ENCODE measurements at regions not wholly inside any gene's neighbourhood (a gene's known extent, or its start where the extent isn't known, plus 50 kb on each side); places are given as distances from the start of the nearest gene placed in this dataset.
"Not testable (repeated sequence)": the region's sequence is repeated elsewhere in the genome, so short reads cannot be mapped to it uniquely, and the experiment has no call there.

- not testable (repeated sequence) for H3K36me3 Mint-ChIP-seq; H3K4me1 Mint-ChIP-seq; H3K27me3 Mint-ChIP-seq; H3K27ac Mint-ChIP-seq; ATAC-seq (ENCODE audit: low read depth); H3K4me3 Mint-ChIP-seq; DNase-seq (ENCODE audit: low spot score in 2 of 2); H3K9me3 Mint-ChIP-seq
Observed at GRCh38 chr6:5873976-5874375, 132.7 kb downstream of the NRN1 start.

GRCh38 chr6:5871296-5871695, 135.4 kb downstream of the NRN1 start:
- H3K9me3 Mint-ChIP-seq = peaks cover 7% of the 10 kb centered on the region
- peaks cover 12% of the 10 kb centered on the region for H3K4me1 Mint-ChIP-seq
- no peak overlapping the region for H3K4me3 Mint-ChIP-seq
- peaks cover 5% of the 10 kb centered on the region for H3K36me3 Mint-ChIP-seq
- DNase-seq (ENCODE audit: low spot score in 2 of 2) (no peak), ATAC-seq (ENCODE audit: low read depth) (no peak)
- H3K27me3 Mint-ChIP-seq = peaks cover 1% of the 10 kb centered on the region
- no peak overlapping the region for H3K27ac Mint-ChIP-seq

GRCh38 chr6:5869676-5870075, 137.0 kb downstream of the NRN1 start:
- Mint-ChIP-seq H3K27ac (no peak overlapping the region), H3K36me3 (peaks cover 9% of the 10 kb centered on the region), H3K4me3 (no peak overlapping the region), H3K27me3 (peaks cover 1% of the 10 kb centered on the region), H3K9me3 (peaks cover 11% of the 10 kb centered on the region), H3K4me1 (peaks cover 18% of the 10 kb centered on the region)
- no peak for ATAC-seq (ENCODE audit: low read depth)
- no peak for DNase-seq (ENCODE audit: low spot score in 2 of 2)

GRCh38 chr6:5869261-5869660, 137.5 kb downstream of the NRN1 start:
- peaks cover 13% of the 10 kb centered on the region for H3K9me3 Mint-ChIP-seq
- no peak overlapping the region for H3K27ac Mint-ChIP-seq
- ATAC-seq (ENCODE audit: low read depth) = no peak
- peaks cover 1% of the 10 kb centered on the region for H3K27me3 Mint-ChIP-seq
- no peak for DNase-seq (ENCODE audit: low spot score in 2 of 2)
- H3K4me3 Mint-ChIP-seq = no peak overlapping the region
- H3K4me1 Mint-ChIP-seq = peaks cover 18% of the 10 kb centered on the region
- H3K36me3 Mint-ChIP-seq = peaks cover 9% of the 10 kb centered on the region

- Mint-ChIP-seq H3K27ac (peak overlapping the region; percentile 66), H3K4me1 (peaks cover 18% of the 10 kb centered on the region), H3K4me3 (peak overlapping the region; percentile 39), H3K27me3 (no peaks in the 10 kb centered on the region), H3K36me3 (peaks cover 6% of the 10 kb centered on the region), H3K9me3 (peaks cover 10% of the 10 kb centered on the region)
- ATAC-seq (ENCODE audit: low read depth) (no peak), DNase-seq (ENCODE audit: low spot score in 2 of 2) (no peak)
Observed at GRCh38 chr6:5866547-5867051, 140.1 kb downstream of the NRN1 start.

GRCh38 chr6:5865506-5866031, 141.2 kb downstream of the NRN1 start:
- Mint-ChIP-seq H3K27me3 (peaks cover 6% of the 10 kb centered on the region), H3K4me3 (no peak overlapping the region), H3K9me3 (peaks cover 10% of the 10 kb centered on the region), H3K36me3 (peaks cover 6% of the 10 kb centered on the region), H3K27ac (no peak overlapping the region), H3K4me1 (peaks cover 18% of the 10 kb centered on the region)
- no peak for DNase-seq (ENCODE audit: low spot score in 2 of 2)
- ATAC-seq (ENCODE audit: low read depth) = no peak

GRCh38 chr6:5860849-5861248, 145.9 kb downstream of the NRN1 start:
- H3K27ac Mint-ChIP-seq = no peak overlapping the region
- no peak overlapping the region for H3K4me3 Mint-ChIP-seq
- DNase-seq (ENCODE audit: low spot score in 2 of 2) = no peak
- H3K36me3 Mint-ChIP-seq = peaks cover 6% of the 10 kb centered on the region
- peaks cover 7% of the 10 kb centered on the region for H3K9me3 Mint-ChIP-seq
- ATAC-seq (ENCODE audit: low read depth) = no peak
- H3K27me3 Mint-ChIP-seq = peaks cover 16% of the 10 kb centered on the region
- peaks cover 5% of the 10 kb centered on the region for H3K4me1 Mint-ChIP-seq

GRCh38 chr6:5855787-5856470, 150.8 kb downstream of the NRN1 start:
- Mint-ChIP-seq H3K36me3 (no peaks in the 10 kb centered on the region), H3K9me3 (no peaks in the 10 kb centered on the region), H3K27me3 (peaks cover 13% of the 10 kb centered on the region), H3K4me3 (no peak overlapping the region), H3K4me1 (peaks cover 3% of the 10 kb centered on the region), H3K27ac (no peak overlapping the region)
- ATAC-seq (ENCODE audit: low read depth) = no peak
- DNase-seq (ENCODE audit: low spot score in 2 of 2) = no peak

- H3K36me3 Mint-ChIP-seq = no peaks in the 10 kb centered on the region
- DNase-seq (ENCODE audit: low spot score in 2 of 2) = no peak
- peaks cover 12% of the 10 kb centered on the region for H3K27me3 Mint-ChIP-seq
- no peak for ATAC-seq (ENCODE audit: low read depth)
- no peak overlapping the region for H3K27ac Mint-ChIP-seq
- no peaks in the 10 kb centered on the region for H3K9me3 Mint-ChIP-seq
- H3K4me3 Mint-ChIP-seq = no peak overlapping the region
- H3K4me1 Mint-ChIP-seq = peaks cover 6% of the 10 kb centered on the region
Observed at GRCh38 chr6:5854899-5855298, 151.8 kb downstream of the NRN1 start.

- peaks cover 6% of the 10 kb centered on the region for H3K4me1 Mint-ChIP-seq
- ATAC-seq (ENCODE audit: low read depth) (peak; percentile 97), DNase-seq (ENCODE audit: low spot score in 2 of 2) (peak; percentile 49 to 64)
- H3K9me3 Mint-ChIP-seq = no peaks in the 10 kb centered on the region
- H3K27ac Mint-ChIP-seq = peak overlapping the region; percentile 72
- H3K27me3 Mint-ChIP-seq = peaks cover 5% of the 10 kb centered on the region
- peak overlapping the region; percentile 81 for H3K4me3 Mint-ChIP-seq
- H3K36me3 Mint-ChIP-seq = no peaks in the 10 kb centered on the region
Observed at GRCh38 chr6:5851261-5851757, 155.4 kb downstream of the NRN1 start.

GRCh38 chr6:5850848-5851255, 155.9 kb downstream of the NRN1 start:
- Mint-ChIP-seq H3K9me3 (no peaks in the 10 kb centered on the region), H3K4me3 (peak overlapping the region; percentile 81), H3K4me1 (peaks cover 6% of the 10 kb centered on the region), H3K27ac (no peak overlapping the region), H3K36me3 (no peaks in the 10 kb centered on the region), H3K27me3 (peaks cover 5% of the 10 kb centered on the region)
- DNase-seq (ENCODE audit: low spot score in 2 of 2) (peak in 1 of 2 donors; percentile 5), ATAC-seq (ENCODE audit: low read depth) (peak; percentile 50)

GRCh38 chr6:5846889-5847288, 159.8 kb downstream of the NRN1 start:
- Mint-ChIP-seq H3K4me1 (peaks cover 6% of the 10 kb centered on the region), H3K27me3 (peaks cover 11% of the 10 kb centered on the region), H3K27ac (no peak overlapping the region), H3K4me3 (no peak overlapping the region), H3K9me3 (peaks cover 2% of the 10 kb centered on the region), H3K36me3 (peaks cover 1% of the 10 kb centered on the region)
- ATAC-seq (ENCODE audit: low read depth) (no peak), DNase-seq (ENCODE audit: low spot score in 2 of 2) (no peak)

- Mint-ChIP-seq H3K36me3 (peaks cover 1% of the 10 kb centered on the region), H3K27me3 (peaks cover 11% of the 10 kb centered on the region), H3K4me3 (no peak overlapping the region), H3K9me3 (peaks cover 2% of the 10 kb centered on the region), H3K4me1 (peaks cover 3% of the 10 kb centered on the region), H3K27ac (no peak overlapping the region)
- DNase-seq (ENCODE audit: low spot score in 2 of 2) = no peak
- no peak for ATAC-seq (ENCODE audit: low read depth)
Observed at GRCh38 chr6:5846335-5846734, 160.4 kb downstream of the NRN1 start.

- H3K27me3 Mint-ChIP-seq = peaks cover 16% of the 10 kb centered on the region
- peaks cover 2% of the 10 kb centered on the region for H3K9me3 Mint-ChIP-seq
- peaks cover 4% of the 10 kb centered on the region for H3K4me1 Mint-ChIP-seq
- H3K4me3 Mint-ChIP-seq = no peak overlapping the region
- DNase-seq (ENCODE audit: low spot score in 2 of 2) (no peak), ATAC-seq (ENCODE audit: low read depth) (no peak)
- peaks cover 1% of the 10 kb centered on the region for H3K36me3 Mint-ChIP-seq
- H3K27ac Mint-ChIP-seq = no peak overlapping the region
Observed at GRCh38 chr6:5843078-5843477, 163.6 kb downstream of the NRN1 start.
